PFSK-1 (cell line): ENCODE measurements at regions not wholly inside any gene's neighbourhood (a gene's known extent, or its start where the extent isn't known, plus 50 kb on each side); places are given as distances from the start of the nearest gene placed in this dataset.

ENCODE experiments used
- FOXP2 ChIP-seq: optimal IDR thresholded peaks from 2 replicates; pipeline ENCODE3; 2011; ENCODE audit warnings: borderline replicate concordance, control low read depth, inconsistent platforms; ENCODE audit not compliant: insufficient read depth; ENCODE audit errors: extremely low read length, extremely low read depth
- POLR2AphosphoS5 ChIP-seq: IDR thresholded peaks from 2 replicates; pipeline ENCODE4 v1.6.1; 2012; ENCODE audit warnings: low read depth, mild to moderate bottlenecking, control low read depth, low read length, moderate library complexity
- REST ChIP-seq, 2 experiments: IDR thresholded peaks; 2 replicates each; pipeline versions ENCODE4 v1.6.1 to v1.8.0; 2011 to 2012; ENCODE audit warnings: low read depth in 2 of 2, low read length in 2 of 2, control low read depth in 1 of 2, inconsistent platforms in 1 of 2, mild to moderate bottlenecking in 1 of 2, moderate library complexity in 1 of 2; ENCODE audit not compliant: insufficient read depth in 1 of 2
- SIN3A ChIP-seq: IDR thresholded peaks from 2 replicates; pipeline ENCODE4 v1.6.1; 2012; ENCODE audit warnings: mild to moderate bottlenecking, low read length, moderate library complexity, borderline replicate concordance; ENCODE audit not compliant: insufficient read depth
- TAF1 ChIP-seq: IDR thresholded peaks from 2 replicates; pipeline ENCODE4 v1.6.1; 2012; ENCODE audit warnings: low read length, control low read depth, borderline replicate concordance; ENCODE audit not compliant: insufficient read depth

GRCh38 chr3:72223628-72224027 lies 438.7 kb upstream of the PROK2 start:
- TF ChIP-seq REST (IDR thresholded peaks at IDR 0.05; ENCODE audit: insufficient read depth in 1 of 2, low read depth in 2 of 2, low read length in 2 of 2): no peak

GRCh38 chr3:72223116-72223515 lies 438.2 kb upstream of the PROK2 start:
- no peak for TF ChIP-seq TAF1
- TF ChIP-seq SIN3A: no peak
- no peak for TF ChIP-seq POLR2AphosphoS5
- TF ChIP-seq FOXP2: no peak
- no peak for TF ChIP-seq REST (IDR thresholded peaks at IDR 0.05; ENCODE audit: insufficient read depth in 1 of 2, low read depth in 2 of 2, low read length in 2 of 2)

DNA sequence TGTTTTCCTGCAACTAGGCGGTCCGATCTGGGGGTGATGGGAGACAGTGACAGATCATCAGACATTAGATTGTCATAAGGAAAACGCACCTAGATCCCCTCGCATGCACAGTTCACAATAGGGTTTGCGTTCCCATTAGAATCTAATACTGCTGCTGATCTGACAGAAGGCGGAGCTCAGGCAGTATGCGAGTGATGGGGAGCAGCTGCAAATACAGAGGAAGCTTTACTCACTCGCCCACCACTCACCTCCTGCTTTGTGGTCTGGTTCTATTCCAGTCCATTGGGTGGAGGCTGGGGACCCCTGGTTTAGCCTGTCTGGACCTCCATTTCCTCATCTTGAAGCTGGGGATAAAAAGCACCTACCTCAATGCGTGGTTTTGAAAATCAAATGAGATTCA lies 437.5 kb upstream of the PROK2 start:
- TF ChIP-seq FOXP2 (no peak), SIN3A (no peak), REST (IDR thresholded peaks at IDR 0.05; ENCODE audit: insufficient read depth in 1 of 2, low read depth in 2 of 2, low read length in 2 of 2) (no peak), POLR2AphosphoS5 (no peak), TAF1 (no peak)

- TF ChIP-seq SIN3A (no peak), TAF1 (no peak), REST (IDR thresholded peaks at IDR 0.05; ENCODE audit: insufficient read depth in 1 of 2, low read depth in 2 of 2, low read length in 2 of 2) (no peak), POLR2AphosphoS5 (no peak), FOXP2 (no peak)
Observed at GRCh38 chr3:72220946-72221345, 436.0 kb upstream of the PROK2 start.

DNA sequence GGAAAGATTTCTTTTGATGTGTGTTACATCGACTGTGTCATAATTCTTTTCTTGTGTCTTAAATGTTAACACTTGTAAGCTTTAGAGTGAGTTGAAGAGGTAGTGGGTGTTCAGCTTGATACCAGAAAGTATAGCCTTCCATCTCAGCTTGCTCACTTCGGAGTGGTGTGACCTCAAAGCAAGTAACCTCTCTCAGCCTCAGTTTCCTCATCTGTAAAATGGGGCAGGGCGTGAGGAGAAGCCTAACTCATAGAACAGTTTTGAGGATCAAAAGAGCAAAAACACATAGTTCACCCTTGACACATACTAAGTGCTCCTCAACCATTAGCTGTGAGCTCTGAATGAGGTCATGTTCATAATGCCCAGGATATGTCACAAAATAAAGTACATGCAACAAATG lies 434.8 kb upstream of the PROK2 start:
- TF ChIP-seq SIN3A (no peak), FOXP2 (no peak), REST (IDR thresholded peaks at IDR 0.05; ENCODE audit: insufficient read depth in 1 of 2, low read depth in 2 of 2, low read length in 2 of 2) (no peak), TAF1 (no peak), POLR2AphosphoS5 (no peak)
